GM18861 (cell line): ENCODE measurements at regions not wholly inside any gene's neighbourhood (a gene's known extent, or its start where the extent isn't known, plus 50 kb on each side); places are given as distances from the start of the nearest gene placed in this dataset.
"Not testable (repeated sequence)": the region's sequence is repeated elsewhere in the genome, so short reads cannot be mapped to it uniquely, and the experiment has no call there.

Source experiments
- ATAC-seq: cut with Tn5 transposase; IDR thresholded peaks from one replicate; pipeline ENCODE4 v1.9.1; 2021; ENCODE audit not compliant: unreplicated experiment

GRCh38 chr1:98575955-98576354 is 85.6 kb upstream of the SNX7 start:
- no peak for ATAC-seq

GRCh38 chr1:98565951-98566350 is 95.6 kb upstream of the SNX7 start:
- no peak for ATAC-seq

- ATAC-seq, result no peak
Measured at GRCh38 chr1:98559291-98559690, 102.2 kb upstream of the SNX7 start.

GRCh38 chr1:98557895-98558294 is 103.6 kb upstream of the SNX7 start:
- no peak for ATAC-seq

DNA sequence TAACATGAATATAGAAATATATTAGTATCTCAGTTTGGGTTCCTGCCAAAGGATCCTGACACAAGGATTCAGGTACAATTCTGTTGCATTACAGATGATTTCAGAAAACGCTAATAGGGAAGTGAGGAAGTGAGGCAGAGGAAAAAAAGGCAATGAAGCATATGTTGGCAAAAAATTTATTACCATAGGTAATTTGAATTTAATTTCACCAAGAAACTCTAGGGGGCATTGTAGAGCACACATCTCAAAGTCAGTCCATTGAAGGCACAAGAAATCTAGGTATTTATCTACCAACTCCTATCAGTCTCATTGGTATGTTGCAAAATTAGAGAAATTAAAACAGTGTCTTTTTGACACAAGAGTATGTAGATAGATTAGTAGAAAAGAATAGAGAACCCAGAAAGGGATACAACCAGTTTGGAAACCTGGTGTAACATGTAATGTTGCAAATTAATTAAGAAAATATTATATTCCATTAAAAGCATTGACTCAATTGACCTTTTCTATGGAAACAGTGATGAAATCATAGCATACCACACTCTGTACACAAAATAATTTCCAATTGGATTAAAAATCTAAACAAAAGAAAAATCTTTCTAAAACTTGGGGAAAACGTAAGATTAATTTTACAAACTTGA is 104.9 kb upstream of the SNX7 start:
- no peak for ATAC-seq

DNA sequence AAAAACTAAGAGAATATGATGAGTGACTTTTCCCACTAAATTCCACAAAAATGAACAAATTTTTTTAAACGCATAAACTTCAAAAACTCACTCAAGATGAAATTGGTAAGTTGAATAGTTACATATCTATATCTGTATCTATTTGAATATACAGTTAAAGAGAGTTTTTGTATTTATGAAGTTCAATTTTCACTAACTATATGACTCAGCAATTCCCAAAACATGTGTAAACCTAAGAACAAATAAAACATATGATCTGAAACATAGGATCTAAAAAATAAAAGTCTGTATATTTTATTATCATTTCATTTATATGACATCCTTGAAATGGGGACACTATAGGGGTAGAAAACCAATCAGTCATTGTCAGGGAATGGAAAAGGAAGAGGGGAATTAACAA is 105.7 kb upstream of the SNX7 start:
- ATAC-seq, result no peak

DNA sequence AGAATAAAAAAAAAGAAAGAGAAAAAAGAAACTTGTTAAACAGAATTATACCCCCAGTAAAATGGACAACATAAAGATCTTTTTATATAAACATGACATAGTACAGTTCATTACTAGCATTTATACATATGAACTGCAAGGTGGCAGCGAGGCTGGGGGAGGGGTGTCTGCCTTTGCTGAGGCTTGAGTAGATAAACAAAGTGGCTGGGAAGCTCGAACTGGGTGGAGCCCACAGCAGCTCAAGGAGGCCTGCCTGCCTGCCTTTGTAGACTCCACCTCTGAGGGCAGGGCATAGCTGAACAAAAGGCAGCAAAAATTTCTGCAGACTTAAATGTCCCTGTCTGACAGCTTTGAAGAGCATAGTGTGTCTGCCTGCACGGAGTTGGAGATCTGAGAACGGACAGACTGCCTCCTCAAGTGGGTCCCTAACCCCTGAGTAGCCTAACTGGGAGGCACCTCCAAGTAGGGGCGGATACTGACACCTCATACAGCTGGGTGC is 108.9 kb upstream of the SNX7 start:
- ATAC-seq, result not testable (repeated sequence)

- no peak for ATAC-seq
Measured at GRCh38 chr1:98550076-98550475, 111.4 kb upstream of the SNX7 start.

GRCh38 chr1:98546319-98546718 is 115.2 kb upstream of the SNX7 start:
- no peak for ATAC-seq

DNA sequence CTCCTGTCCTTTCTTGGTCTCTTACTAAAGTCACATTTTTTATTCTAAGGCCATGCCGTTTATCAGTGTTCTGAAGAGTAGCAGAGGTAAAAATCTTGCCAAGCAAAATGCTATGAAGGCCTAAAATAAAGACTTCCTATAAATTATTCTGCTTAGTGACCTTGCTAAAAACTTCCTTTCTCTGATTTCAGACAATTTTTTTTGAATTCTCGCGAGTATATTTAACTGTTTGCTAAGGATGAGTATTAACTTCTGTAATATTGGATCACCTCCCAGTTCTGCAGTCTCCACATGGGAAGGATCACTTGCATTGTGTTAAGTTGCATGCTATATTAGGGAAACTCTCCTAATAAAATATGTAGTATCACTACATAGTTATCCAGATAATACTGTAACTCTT is 123.4 kb upstream of the SNX7 start:
- no peak for ATAC-seq

DNA sequence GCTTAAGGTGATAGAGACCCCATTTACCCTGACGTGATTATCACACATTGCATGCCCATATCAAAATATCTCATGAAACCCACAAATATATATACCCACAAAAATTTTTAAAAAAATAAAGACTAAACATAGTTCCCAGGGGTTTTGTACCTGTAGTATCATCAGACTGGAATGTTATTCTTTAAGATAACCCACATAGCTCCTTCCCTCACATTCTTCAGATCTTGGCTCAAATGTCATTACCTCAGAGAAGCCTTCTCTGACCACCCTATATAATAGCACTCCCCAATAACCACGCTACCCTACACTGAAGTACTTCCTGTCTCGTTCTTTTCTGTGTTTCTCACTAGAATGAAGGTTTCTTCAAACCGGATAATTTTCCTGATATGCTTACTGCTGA is 138.3 kb upstream of the SNX7 start:
- no peak for ATAC-seq

GRCh38 chr1:98516306-98516705 is 145.2 kb upstream of the SNX7 start:
- ATAC-seq, result no peak

- ATAC-seq, result no peak
Measured at GRCh38 chr1:98515744-98516143, 145.8 kb upstream of the SNX7 start.

GRCh38 chr1:98512216-98512615 is 149.3 kb upstream of the SNX7 start:
- ATAC-seq, result not testable (repeated sequence)

- no peak for ATAC-seq
Measured at GRCh38 chr1:98503771-98504170, 157.8 kb upstream of the SNX7 start.

GRCh38 chr1:98502937-98503336 is 158.6 kb upstream of the SNX7 start:
- no peak for ATAC-seq

DNA sequence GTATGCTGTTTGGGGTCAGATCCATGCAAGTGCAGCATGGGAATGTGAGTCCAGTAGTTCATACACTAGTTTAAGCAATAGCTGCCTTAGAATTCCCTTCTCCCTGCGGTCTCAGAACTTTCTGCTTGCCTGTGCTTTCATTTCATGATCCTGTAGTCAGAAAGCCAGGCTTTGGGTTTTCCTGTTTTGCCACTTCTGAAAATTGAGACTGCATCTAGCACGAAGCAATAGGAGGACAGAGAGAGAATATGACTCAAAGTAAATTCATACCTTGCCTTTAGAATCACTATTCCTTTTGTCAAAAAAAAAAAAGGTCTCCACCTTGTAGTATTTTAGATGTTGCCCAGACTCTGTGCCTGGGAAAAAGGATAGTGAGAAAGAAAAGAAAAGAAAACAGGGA is 161.2 kb upstream of the SNX7 start:
- ATAC-seq, result no peak

- ATAC-seq, result no peak
Measured at GRCh38 chr1:98498651-98499050, 162.9 kb upstream of the SNX7 start.

DNA sequence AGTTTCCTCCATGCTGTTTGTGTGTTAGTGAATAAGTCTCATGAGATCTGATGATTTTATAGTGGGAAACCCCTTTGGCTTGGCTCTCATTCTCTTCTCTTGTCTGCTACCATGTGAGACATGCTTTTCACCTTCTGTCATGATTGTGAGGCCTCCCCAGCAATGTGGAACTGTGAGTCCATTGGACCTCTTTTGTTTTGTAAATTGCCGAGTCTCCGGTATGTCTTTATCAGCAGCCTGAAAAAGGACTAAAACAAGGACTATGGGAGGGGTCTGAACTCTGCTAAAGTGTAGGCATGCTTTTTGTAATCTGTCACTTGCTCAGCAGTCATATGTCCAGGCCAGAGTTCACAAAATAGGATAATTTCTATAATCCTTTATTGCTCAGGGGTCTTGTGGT is 164.0 kb upstream of the SNX7 start:
- no peak for ATAC-seq

- no peak for ATAC-seq
Measured at GRCh38 chr1:98496256-98496995, 165.1 kb upstream of the SNX7 start.

DNA sequence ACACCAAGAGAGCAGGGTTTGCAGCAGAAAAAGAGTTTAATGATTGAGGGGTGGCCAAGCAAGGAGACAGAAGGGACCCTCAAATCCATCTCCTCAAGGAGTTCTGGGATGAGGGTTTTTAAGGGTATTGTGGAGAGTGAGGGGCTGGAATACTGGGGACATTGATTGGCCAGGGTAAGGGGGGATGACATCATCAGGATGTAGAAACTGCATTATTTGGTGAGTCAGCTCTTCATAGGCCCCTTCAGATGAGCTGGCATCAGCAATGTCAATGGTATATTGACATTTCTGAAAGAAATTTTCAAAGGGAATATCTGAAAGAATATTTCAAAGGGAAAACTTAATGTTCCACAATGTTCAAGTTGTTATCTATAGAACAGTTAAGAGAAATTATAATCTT is 168.1 kb upstream of the SNX7 start:
- ATAC-seq, result no peak

- no peak for ATAC-seq
Measured at GRCh38 chr1:98490099-98490498, 171.4 kb upstream of the SNX7 start.

GRCh38 chr1:98487620-98488019 is 173.9 kb upstream of the SNX7 start:
- ATAC-seq, result no peak
